Loucy (cell line): ENCODE measurements at regions not wholly inside any gene's neighbourhood (a gene's known extent, or its start where the extent isn't known, plus 50 kb on each side); places are given as distances from the start of the nearest gene placed in this dataset.

Experiments
- H2AFZ ChIP-seq: fragments of 200-600 bp; sonication (generic); 2 replicates; pipeline ENCODE4 v1.6.0; 2016; ENCODE audit warnings: antibody characterized with exemption, mild to moderate bottlenecking, low read length, moderate library complexity
- H3F3A ChIP-seq: fragments of 200-600 bp; 2 replicates; pipeline ENCODE4 v1.6.0; 2016; ENCODE audit warnings: antibody characterized with exemption, low read depth, mild to moderate bottlenecking
- H3K27me3 ChIP-seq: fragments of 200-600 bp; sonication (generic); 2 replicates; pipeline ENCODE4 v1.6.1; 2014; ENCODE audit warnings: low read length, mild to moderate bottlenecking; ENCODE audit not compliant: insufficient read depth, poor library complexity, severe bottlenecking
- H3K36me3 ChIP-seq: fragments of 200-600 bp; sonication (generic); 2 replicates; pipeline ENCODE4 v1.6.1; 2016; ENCODE audit warnings: low read length; ENCODE audit not compliant: insufficient read depth
- H3K4me1 ChIP-seq: fragments of 200-600 bp; sonication (generic); 2 replicates; pipeline ENCODE4 v1.5.1; 2014; ENCODE audit warnings: low read length, mild to moderate bottlenecking; ENCODE audit not compliant: insufficient read depth, poor library complexity, severe bottlenecking
- H3K4me2 ChIP-seq: fragments of 200-600 bp; sonication (generic); 2 replicates; pipeline ENCODE4 v1.6.0; 2014; ENCODE audit warnings: antibody characterized with exemption, low read length, low read depth, mild to moderate bottlenecking; ENCODE audit not compliant: poor library complexity, severe bottlenecking
- H3K4me3 ChIP-seq: fragments of 200-600 bp; sonication (generic); 2 replicates; pipeline ENCODE4 v1.5.1; 2014; ENCODE audit warnings: low read length, mild to moderate bottlenecking, mixed read lengths; ENCODE audit not compliant: poor library complexity, severe bottlenecking
- H3K79me2 ChIP-seq: fragments of 200-600 bp; sonication (generic); 2 replicates; pipeline ENCODE4 v1.6.1; 2014; ENCODE audit warnings: low read length; ENCODE audit not compliant: insufficient read depth
- H3K9ac ChIP-seq: fragments of 200-600 bp; sonication (generic); 2 replicates; pipeline ENCODE4 v1.6.0; 2014; ENCODE audit warnings: mild to moderate bottlenecking, low read depth, low read length, moderate library complexity; ENCODE audit not compliant: poor library complexity, severe bottlenecking
- H3K9me2 ChIP-seq: fragments of 200-600 bp; sonication (generic); replicated peaks from 2 replicates; pipeline ENCODE4 v1.6.1; 2016; ENCODE audit warnings: low read depth, low read length, mixed read lengths
- H3K9me3 ChIP-seq: fragments of 200-600 bp; sonication (generic); 2 replicates; pipeline ENCODE4 v1.6.1; 2014; ENCODE audit warnings: mild to moderate bottlenecking, antibody characterized with exemption, low read length, low read depth; ENCODE audit not compliant: insufficient read depth
- H4K20me1 ChIP-seq: fragments of 200-600 bp; sonication (generic); 2 replicates; pipeline ENCODE4 v1.6.0; 2014; ENCODE audit warnings: antibody characterized with exemption, low read length, mild to moderate bottlenecking; ENCODE audit not compliant: insufficient read depth, poor library complexity, severe bottlenecking
- EZH2phosphoT487 ChIP-seq: fragments of 200-600 bp; IDR thresholded peaks from 2 replicates; pipeline ENCODE4 v1.6.1; 2018; ENCODE audit warnings: antibody characterized with exemption, mild to moderate bottlenecking, moderate library complexity, borderline replicate concordance
- TF ChIP-seq, protein P1 (sequence below): fragments of 200-600 bp; sonication (generic); conservative IDR thresholded peaks from 2 replicates; pipeline ENCODE4 v1.5.1; 2014; ENCODE audit warnings: mild to moderate bottlenecking, antibody characterized with exemption, low read length

DNA sequence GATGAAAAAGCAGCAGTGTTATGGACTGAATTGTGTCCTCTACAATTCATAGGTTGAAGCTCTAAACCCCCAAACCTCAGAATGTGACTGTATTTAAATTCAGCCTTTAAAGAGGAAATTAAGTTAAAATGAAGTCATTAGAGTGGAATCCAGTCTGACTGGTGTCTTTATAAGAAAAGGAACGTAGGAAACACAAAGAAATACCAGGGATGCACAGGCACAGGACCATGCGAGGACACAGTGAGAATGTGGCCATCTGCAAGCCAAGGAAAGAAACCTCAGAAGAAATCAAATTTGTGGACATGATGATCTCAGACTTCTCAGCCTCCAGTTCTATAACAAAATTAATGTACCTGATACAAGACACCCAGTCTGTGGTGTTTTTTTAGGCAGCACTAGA is 971.2 kb upstream of the CDH9 start:
- H3K79me2 ChIP-seq: no peaks in the 10 kb centered on the region
- TF ChIP-seq, protein P1, sequence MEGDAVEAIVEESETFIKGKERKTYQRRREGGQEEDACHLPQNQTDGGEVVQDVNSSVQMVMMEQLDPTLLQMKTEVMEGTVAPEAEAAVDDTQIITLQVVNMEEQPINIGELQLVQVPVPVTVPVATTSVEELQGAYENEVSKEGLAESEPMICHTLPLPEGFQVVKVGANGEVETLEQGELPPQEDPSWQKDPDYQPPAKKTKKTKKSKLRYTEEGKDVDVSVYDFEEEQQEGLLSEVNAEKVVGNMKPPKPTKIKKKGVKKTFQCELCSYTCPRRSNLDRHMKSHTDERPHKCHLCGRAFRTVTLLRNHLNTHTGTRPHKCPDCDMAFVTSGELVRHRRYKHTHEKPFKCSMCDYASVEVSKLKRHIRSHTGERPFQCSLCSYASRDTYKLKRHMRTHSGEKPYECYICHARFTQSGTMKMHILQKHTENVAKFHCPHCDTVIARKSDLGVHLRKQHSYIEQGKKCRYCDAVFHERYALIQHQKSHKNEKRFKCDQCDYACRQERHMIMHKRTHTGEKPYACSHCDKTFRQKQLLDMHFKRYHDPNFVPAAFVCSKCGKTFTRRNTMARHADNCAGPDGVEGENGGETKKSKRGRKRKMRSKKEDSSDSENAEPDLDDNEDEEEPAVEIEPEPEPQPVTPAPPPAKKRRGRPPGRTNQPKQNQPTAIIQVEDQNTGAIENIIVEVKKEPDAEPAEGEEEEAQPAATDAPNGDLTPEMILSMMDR: no peak
- TF ChIP-seq EZH2phosphoT487: no peak
- no peaks in the 10 kb centered on the region for H3K36me3 ChIP-seq
- no peaks in the 10 kb centered on the region for H3F3A ChIP-seq
- H3K27me3 ChIP-seq: no peaks in the 10 kb centered on the region
- H3K4me3 ChIP-seq: no peak overlapping the region
- no peaks in the 10 kb centered on the region for H3K9me2 ChIP-seq
- no peaks in the 10 kb centered on the region for H3K4me1 ChIP-seq
- 0 out of 2 replicates have a peak, but pooled peaks cover 3% of the 10 kb centered on the region for H3K9me3 ChIP-seq
- no peak overlapping the region for H3K4me2 ChIP-seq
- no peak overlapping the region for H3K9ac ChIP-seq
- H4K20me1 ChIP-seq: no peaks in the 10 kb centered on the region
- no peak overlapping the region for H2AFZ ChIP-seq

DNA sequence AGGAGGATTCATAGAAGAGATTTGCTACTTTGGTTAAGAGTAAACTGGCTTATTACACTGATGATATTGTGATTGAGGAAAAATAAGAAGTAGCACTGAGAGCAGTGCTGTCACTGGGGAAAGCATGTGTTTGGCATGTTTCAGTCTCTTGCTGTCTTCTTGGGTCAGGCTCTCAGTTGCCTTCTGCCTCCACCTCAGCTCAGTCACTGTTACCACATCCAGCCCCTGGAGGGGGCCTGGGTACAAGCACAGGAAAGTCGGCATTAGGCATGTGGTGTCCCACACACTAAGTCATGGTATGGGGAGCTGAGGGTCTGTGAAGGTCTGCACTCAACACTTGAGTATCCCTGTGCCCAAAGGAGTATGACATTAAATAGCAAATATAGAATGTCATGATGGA is 958.3 kb upstream of the CDH9 start:
- no peaks in the 10 kb centered on the region for H3K27me3 ChIP-seq
- no peak overlapping the region for H2AFZ ChIP-seq
- no peaks in the 10 kb centered on the region for H3K79me2 ChIP-seq
- H3K4me2 ChIP-seq: no peak overlapping the region
- no peak overlapping the region for H3K4me3 ChIP-seq
- H3K4me1 ChIP-seq: no peaks in the 10 kb centered on the region
- TF ChIP-seq EZH2phosphoT487: no peak
- TF ChIP-seq, protein P1: no peak
- no peaks in the 10 kb centered on the region for H4K20me1 ChIP-seq
- no peaks in the 10 kb centered on the region for H3K36me3 ChIP-seq
- H3K9me3 ChIP-seq: no peaks in the 10 kb centered on the region
- no peaks in the 10 kb centered on the region for H3K9me2 ChIP-seq
- H3F3A ChIP-seq: no peaks in the 10 kb centered on the region
- no peak overlapping the region for H3K9ac ChIP-seq

DNA sequence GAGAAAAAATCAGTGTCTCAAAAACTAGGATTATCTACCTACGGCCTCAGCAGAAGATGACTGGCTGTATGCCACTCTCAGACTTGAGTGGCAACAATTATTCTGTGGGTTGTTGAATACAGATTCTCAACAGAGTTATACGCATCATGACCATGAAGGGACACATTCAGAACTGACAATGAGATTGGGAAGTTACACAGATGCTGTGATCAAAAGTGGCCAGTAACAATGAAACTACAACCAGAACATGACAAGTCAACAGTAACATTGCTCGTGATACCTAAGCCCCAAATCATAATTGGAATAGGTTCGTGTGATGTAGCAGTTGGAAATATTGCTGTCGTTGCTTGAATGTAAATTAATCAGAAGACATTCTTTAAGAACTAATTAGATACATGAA is 957.5 kb upstream of the CDH9 start:
- Histone ChIP-seq H3K36me3 (no peaks in the 10 kb centered on the region), H2AFZ (no peak overlapping the region), H3K27me3 (no peaks in the 10 kb centered on the region), H3K9me3 (no peaks in the 10 kb centered on the region), H3K9ac (no peak overlapping the region), H3F3A (no peaks in the 10 kb centered on the region), H3K4me1 (no peaks in the 10 kb centered on the region), H3K9me2 (no peaks in the 10 kb centered on the region), H3K79me2 (no peaks in the 10 kb centered on the region), H4K20me1 (no peaks in the 10 kb centered on the region), H3K4me2 (no peak overlapping the region), H3K4me3 (no peak overlapping the region)
- no peak for TF ChIP-seq EZH2phosphoT487
- TF ChIP-seq, protein P1: no peak
